Ectodermal cell (in vitro differentiated cells): ENCODE measurements at regions not wholly inside any gene's neighbourhood (a gene's known extent, or its start where the extent isn't known, plus 50 kb on each side); places are given as distances from the start of the nearest gene placed in this dataset.
A peak's percentile ranks its signal among the peaks of the same experiment; 100 is the strongest.
"Not testable (repeated sequence)": the region's sequence is repeated elsewhere in the genome, so short reads cannot be mapped to it uniquely, and the experiment has no call there.

ENCODE experiments used
- H3K27ac ChIP-seq: 2 replicates; pipeline ENCODE4 v1.7.0; 2013; ENCODE audit warnings: mild to moderate bottlenecking, low read depth, low read length; ENCODE audit not compliant: insufficient read depth, poor library complexity, severe bottlenecking
- H3K27me3 ChIP-seq: 2 replicates; pipeline ENCODE4 v1.7.0; 2013; ENCODE audit warnings: mild to moderate bottlenecking, low read length; ENCODE audit not compliant: insufficient read depth, control insufficient read depth, poor library complexity, severe bottlenecking
- H3K36me3 ChIP-seq: one replicate; pipeline ENCODE4 v1.7.0; 2013; ENCODE audit warnings: low read length; ENCODE audit not compliant: control insufficient read depth, insufficient read depth
- H3K4me1 ChIP-seq: one replicate; pipeline ENCODE4 v1.7.0; 2013; ENCODE audit warnings: low read length; ENCODE audit not compliant: control insufficient read depth, insufficient read depth
- H3K4me3 ChIP-seq: 2 replicates; pipeline ENCODE4 v1.7.0; 2013; ENCODE audit warnings: low read depth, low read length, control low read depth; ENCODE audit not compliant: insufficient read depth
- H3K9me3 ChIP-seq: 2 replicates; pipeline ENCODE4 v1.7.0; 2013; ENCODE audit warnings: mild to moderate bottlenecking, low read length, moderate library complexity; ENCODE audit not compliant: control insufficient read depth
- WGBS, 2 experiments: methylation state at CpG; one replicate each; pipeline ENCODE4 v1.1.7; 2013; ENCODE audit warnings: missing lambda C conversion rate in 2 of 2; 5-methylcytosine and 5-hydroxymethylcytosine counted together

DNA sequence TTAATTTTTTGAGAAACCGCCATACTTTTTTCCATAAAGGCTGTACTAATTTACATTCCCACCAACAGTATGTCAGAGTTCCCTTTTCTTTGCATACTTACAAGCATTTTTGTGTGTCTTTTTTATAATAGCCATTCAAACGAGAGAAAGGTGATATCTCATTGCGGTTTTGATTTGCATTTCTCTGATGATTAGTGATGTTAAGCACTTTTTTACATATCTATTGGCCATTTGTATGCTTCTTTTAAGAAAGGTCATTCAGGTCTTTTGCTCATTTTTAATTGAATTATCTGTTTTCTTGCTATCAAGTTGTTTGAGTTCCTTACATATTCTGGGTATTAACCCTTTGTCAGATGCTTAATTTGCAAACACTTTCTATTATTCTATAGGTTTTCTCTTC lies 176.1 kb upstream of the UFL1 start:
- Histone ChIP-seq H3K36me3 (no peaks in the 10 kb centered on the region), H3K27ac (no peak overlapping the region), H3K4me3 (no peak overlapping the region), H3K4me1 (no peaks in the 10 kb centered on the region), H3K27me3 (no peaks in the 10 kb centered on the region), H3K9me3 (no peaks in the 10 kb centered on the region)
- WGBS, 2 experiments = 86% methylated on average over 3 of the region's 3 CpGs; no CpG with 5 or more reads in 1 of the 2 experiments

- no peaks in the 10 kb centered on the region for H3K9me3 ChIP-seq
- no peak overlapping the region for H3K4me3 ChIP-seq
- H3K27ac ChIP-seq = no peak overlapping the region
- H3K27me3 ChIP-seq = no peaks in the 10 kb centered on the region
- no CpG with 5 or more reads among the region's 1 CpG for WGBS, 2 experiments
- no peaks in the 10 kb centered on the region for H3K4me1 ChIP-seq
- no peaks in the 10 kb centered on the region for H3K36me3 ChIP-seq
Observed at GRCh38 chr6:96381246-96381645, 140.4 kb upstream of the UFL1 start.

GRCh38 chr6:96391776-96392360 lies 129.7 kb upstream of the UFL1 start:
- Histone ChIP-seq H3K36me3 (no peaks in the 10 kb centered on the region), H3K27ac (peak overlapping the region; percentile 76), H3K9me3 (no peaks in the 10 kb centered on the region), H3K4me1 (peaks cover 12% of the 10 kb centered on the region), H3K27me3 (no peaks in the 10 kb centered on the region), H3K4me3 (no peak overlapping the region)
- 1 to 11% methylated on average over 7 to 8 of the region's 9 CpGs for WGBS, 2 experiments

DNA sequence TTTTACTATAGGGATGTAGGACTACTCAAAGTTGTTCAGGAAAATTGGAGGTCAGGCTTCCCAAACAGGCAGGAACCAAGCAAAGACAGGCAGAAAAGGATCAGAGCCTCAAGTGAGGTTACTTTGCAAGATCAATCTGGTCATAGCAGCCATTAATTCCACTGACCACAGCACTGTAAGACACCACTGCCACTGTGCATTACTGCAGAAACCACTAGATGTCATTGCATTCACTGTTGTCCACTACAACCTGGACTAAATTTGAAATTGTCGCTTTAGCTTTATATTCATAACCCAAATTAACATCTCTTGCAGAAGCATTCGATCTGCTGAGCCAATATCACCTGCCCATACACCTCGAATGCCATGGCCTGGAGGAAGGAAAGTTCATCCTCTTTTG lies 126.9 kb upstream of the UFL1 start:
- Histone ChIP-seq H3K4me1 (peaks cover 12% of the 10 kb centered on the region), H3K4me3 (no peak overlapping the region), H3K27me3 (no peaks in the 10 kb centered on the region), H3K9me3 (no peaks in the 10 kb centered on the region), H3K36me3 (no peaks in the 10 kb centered on the region), H3K27ac (no peak overlapping the region)
- WGBS, 2 experiments = 87 to 92% methylated on average over 3 of the region's 3 CpGs

DNA sequence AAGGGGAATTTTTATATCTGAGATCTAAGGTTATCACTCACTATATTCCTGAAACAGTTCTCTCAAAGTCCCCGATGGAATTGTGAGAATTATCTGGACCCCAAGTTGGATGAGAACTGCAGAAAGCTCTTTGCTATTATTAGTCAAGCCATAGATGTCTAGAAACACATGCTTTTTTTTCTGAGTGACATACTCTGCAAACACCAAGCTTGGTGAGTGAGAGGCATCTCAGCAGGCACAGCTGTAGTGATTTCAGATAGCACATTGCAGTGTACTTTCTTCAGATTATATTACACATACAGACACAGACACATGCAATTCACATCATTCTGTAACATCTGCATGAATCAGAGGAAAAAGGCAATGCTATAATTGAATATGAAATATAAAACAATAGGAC lies 111.1 kb upstream of the UFL1 start:
- H3K4me3 ChIP-seq = no peak overlapping the region
- no peaks in the 10 kb centered on the region for H3K9me3 ChIP-seq
- H3K36me3 ChIP-seq = no peaks in the 10 kb centered on the region
- no peaks in the 10 kb centered on the region for H3K4me1 ChIP-seq
- no peaks in the 10 kb centered on the region for H3K27me3 ChIP-seq
- no peak overlapping the region for H3K27ac ChIP-seq
- WGBS, 2 experiments = 97 to 100% methylated on average over 1 of the region's 1 CpG

- WGBS, 2 experiments = 91 to 93% methylated on average over 1 of the region's 1 CpG
- Histone ChIP-seq H3K27ac (no peak overlapping the region), H3K4me3 (no peak overlapping the region), H3K9me3 (no peaks in the 10 kb centered on the region), H3K4me1 (no peaks in the 10 kb centered on the region), H3K36me3 (no peaks in the 10 kb centered on the region), H3K27me3 (no peaks in the 10 kb centered on the region)
Observed at GRCh38 chr6:96420294-96420693, 101.3 kb upstream of the UFL1 start.

GRCh38 chr6:96433950-96434349 lies 87.7 kb upstream of the UFL1 start:
- H3K27ac ChIP-seq = no peak overlapping the region
- H3K36me3 ChIP-seq = no peaks in the 10 kb centered on the region
- WGBS, 2 experiments = 89 to 90% methylated on average over 2 of the region's 2 CpGs
- no peaks in the 10 kb centered on the region for H3K9me3 ChIP-seq
- no peaks in the 10 kb centered on the region for H3K4me1 ChIP-seq
- no peaks in the 10 kb centered on the region for H3K27me3 ChIP-seq
- H3K4me3 ChIP-seq = no peak overlapping the region

DNA sequence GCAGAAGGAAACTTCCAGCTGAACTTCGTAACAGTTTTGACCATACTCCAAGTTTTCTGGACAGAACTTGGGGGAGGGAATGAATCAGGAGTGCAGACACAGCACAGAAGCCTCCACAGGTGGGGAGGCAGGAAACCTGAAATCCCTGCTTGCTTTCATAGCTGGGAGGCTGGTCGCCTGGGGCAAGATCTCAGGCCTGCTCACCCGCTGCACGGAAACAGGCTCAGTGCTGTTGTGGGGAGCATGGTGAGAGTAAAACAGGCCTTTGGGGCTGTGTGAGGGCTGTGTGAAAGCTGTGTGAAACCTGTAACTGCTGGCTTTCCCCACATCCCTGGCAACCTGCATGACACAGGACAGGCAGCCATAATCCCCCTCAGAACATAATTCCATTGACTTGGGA lies 85.2 kb upstream of the UFL1 start:
- no peak overlapping the region for H3K4me3 ChIP-seq
- no peaks in the 10 kb centered on the region for H3K36me3 ChIP-seq
- H3K9me3 ChIP-seq = no peaks in the 10 kb centered on the region
- H3K27me3 ChIP-seq = no peaks in the 10 kb centered on the region
- H3K4me1 ChIP-seq = no peaks in the 10 kb centered on the region
- WGBS, 2 experiments = 70 to 71% methylated on average over 4 of the region's 4 CpGs
- no peak overlapping the region for H3K27ac ChIP-seq

DNA sequence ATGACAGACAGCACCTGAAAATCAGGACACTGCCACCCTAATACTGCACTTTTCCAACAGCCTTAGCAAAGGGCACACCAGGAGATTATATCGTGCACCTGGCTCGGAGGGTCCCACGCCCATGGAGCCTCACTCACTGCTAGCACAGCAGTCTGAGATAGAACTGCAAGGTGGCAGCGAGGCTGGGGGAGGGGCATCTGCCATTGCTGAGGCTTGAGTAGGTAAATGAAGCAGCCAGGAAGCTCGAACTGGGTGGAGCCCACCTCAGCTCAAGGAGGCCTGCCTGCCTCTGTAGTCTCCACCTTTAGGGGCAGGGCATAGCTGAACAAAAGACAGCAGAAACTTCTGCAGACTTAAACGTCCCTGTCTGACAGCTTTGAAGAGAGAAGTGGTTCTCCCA lies 84.4 kb upstream of the UFL1 start:
- H3K4me1 ChIP-seq, H3K4me3 ChIP-seq, H3K27me3 ChIP-seq, H3K36me3 ChIP-seq, H3K27ac ChIP-seq, H3K9me3 ChIP-seq: not testable (repeated sequence)
- 87 to 93% methylated on average over 6 of the region's 6 CpGs for WGBS, 2 experiments

- 87 to 89% methylated on average over 5 of the region's 5 CpGs for WGBS, 2 experiments
- peak overlapping the region; percentile 36 for H3K27ac ChIP-seq
Observed at GRCh38 chr6:96450082-96450769, 71.4 kb upstream of the UFL1 start.

More at GRCh38 chr6:96450082-96450769, 71.4 kb upstream of the UFL1 start:
- Histone ChIP-seq H3K27me3 (no peaks in the 10 kb centered on the region), H3K4me3 (no peak overlapping the region), H3K9me3 (no peaks in the 10 kb centered on the region), H3K4me1 (peaks cover 11% of the 10 kb centered on the region), H3K36me3 (no peaks in the 10 kb centered on the region)
